ENCODE measurements at regions not wholly inside any gene's neighbourhood (a gene's known extent, or its start where the extent isn't known, plus 50 kb on each side); places are given as distances from the start of the nearest gene placed in this dataset.
"Not testable (repeated sequence)": the region's sequence is repeated elsewhere in the genome, so short reads cannot be mapped to it uniquely, and the experiment has no call there.

- no peak for FAIRE-seq
These were observed 404.8 kb downstream of the EPHA5 start for GRCh38 chr4:65265526-65265925.

GRCh38 chr4:65259296-65259695 lies 411.0 kb downstream of the EPHA5 start:
- FAIRE-seq, result no peak

DNA sequence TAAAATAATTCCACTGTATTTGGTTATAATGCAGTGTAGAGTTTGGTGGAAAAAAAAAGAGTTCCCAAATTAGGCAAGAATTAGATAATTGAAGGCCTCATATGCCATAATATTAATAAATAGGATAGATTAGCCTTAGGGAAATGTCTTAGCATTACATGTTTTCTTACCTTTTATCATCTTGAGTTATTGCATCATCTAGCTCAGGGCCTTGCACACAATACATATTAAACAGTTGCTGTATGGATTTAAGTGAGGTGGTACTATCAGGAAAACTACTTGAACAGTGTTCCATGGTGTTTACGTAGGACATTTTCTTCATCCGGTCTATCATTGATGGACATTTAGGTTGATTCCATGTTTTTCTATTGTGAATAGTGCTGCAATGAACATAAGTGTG lies 419.4 kb downstream of the EPHA5 start:
- no peak for FAIRE-seq

DNA sequence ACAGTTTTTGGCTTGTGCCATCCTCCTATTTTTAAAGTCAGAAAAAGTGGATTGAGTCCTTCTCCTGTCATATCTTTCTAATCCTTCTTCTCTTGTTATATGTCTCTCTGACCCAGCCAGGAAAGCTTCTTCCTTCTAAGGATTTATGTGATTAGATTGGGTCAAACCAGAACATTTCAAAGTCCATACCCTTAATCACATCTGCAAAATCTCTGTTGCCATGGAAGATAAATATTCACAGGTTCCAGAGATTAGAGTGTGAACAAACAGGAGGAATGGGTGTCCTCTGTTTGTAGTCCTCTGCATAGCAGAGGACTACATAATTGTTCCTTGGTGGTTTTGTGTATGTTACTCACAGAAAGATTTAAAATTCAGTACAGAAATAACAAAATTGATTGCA lies 421.2 kb downstream of the EPHA5 start:
- no peak for FAIRE-seq

- no peak for FAIRE-seq
These were observed 428.0 kb downstream of the EPHA5 start for GRCh38 chr4:65242156-65242846.

- no peak for FAIRE-seq
These were observed 428.9 kb downstream of the EPHA5 start for GRCh38 chr4:65241257-65241997.

- FAIRE-seq, result no peak
These were observed 436.2 kb downstream of the EPHA5 start for GRCh38 chr4:65234061-65234460.

- FAIRE-seq, result no peak
These were observed 442.7 kb downstream of the EPHA5 start for GRCh38 chr4:65227628-65228027.

DNA sequence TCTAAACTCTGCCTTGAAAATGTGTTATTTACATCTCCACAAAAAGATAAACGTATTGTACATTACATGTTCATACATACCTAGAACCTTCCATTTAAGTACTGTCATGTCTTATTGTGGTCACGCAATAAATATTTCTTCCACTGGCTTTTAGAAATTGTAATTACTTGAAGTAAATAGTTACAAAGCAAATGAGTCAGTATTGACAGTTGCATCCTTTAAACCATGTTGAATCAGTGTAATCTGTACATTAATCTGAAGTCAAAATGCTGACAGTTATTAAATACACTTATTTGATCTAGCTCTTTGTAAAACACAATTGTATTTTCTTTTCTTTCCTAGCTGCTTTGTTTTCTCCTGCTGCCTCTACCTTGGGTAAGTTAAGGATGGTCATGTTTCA lies 446.7 kb downstream of the EPHA5 start:
- FAIRE-seq, result no peak

DNA sequence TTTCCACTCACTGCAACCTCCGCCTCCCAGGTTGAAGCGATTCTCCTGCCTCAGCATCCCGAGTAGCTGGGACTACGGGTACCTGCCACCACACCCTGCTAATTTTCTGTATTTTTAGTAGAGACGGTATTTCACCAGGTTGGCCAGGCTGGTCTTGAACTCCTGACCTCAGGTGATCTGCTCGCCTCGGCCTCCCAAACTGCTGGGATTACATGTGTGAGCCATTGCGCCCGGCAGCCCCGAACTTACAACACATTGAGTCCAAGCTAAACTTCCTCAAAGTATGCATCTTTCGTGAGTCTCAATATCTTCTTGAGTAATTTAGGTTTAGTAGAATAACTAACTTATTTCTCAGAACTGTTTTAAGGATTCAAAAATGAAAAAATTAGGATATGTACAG lies 447.2 kb downstream of the EPHA5 start:
- not testable (repeated sequence) for FAIRE-seq

- FAIRE-seq, result no peak
These were observed 453.1 kb downstream of the EPHA5 start for GRCh38 chr4:65217179-65217578.

DNA sequence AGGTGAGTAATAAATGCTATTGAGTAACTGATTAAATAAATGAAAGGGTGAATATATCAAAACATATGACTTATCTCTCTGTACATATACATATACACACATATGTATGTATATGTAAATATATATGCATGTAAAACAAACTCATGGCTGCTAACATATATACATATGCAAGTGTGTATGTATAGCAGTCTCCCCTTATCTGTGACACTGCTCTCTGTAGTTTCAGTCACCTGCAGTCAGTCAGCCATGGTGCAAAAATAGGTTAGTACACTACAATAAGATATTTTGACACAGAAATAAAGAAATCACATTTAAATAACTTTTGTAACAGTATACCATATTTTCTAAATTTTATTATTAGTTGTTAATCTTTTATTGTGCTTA lies 467.4 kb downstream of the EPHA5 start:
- FAIRE-seq, result no peak

DNA sequence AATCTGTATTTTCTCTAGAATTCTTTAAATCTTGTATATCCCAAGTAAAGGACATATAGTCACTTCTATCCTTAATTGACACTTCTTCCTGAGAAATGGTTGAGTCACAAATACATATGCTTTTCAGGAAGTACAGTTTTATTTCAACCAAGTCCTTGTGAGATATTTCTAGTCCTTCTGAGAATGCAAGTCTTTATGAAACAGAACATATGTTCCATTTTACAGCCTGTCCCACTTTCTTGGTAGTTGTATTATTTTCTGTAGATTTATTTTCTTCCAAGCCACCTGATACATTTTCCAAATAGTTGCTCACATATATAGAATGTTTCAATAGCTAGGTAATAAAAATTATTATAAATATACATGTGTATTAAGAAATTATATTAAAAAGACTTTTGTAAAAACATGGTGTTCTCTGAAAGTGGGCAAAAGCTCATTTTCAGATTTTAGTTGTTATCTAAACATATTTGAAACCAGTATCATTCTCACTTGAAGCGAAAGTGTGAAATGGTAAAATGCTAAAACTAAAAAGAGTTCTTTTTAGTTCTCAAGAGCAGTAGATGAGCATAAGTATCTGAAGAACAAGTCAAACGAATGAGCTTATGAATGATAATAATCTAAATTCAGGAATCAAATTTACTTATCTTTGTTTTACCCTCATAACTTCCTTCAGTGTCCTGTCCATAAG lies 468.0 kb downstream of the EPHA5 start:
- no peak for FAIRE-seq

DNA sequence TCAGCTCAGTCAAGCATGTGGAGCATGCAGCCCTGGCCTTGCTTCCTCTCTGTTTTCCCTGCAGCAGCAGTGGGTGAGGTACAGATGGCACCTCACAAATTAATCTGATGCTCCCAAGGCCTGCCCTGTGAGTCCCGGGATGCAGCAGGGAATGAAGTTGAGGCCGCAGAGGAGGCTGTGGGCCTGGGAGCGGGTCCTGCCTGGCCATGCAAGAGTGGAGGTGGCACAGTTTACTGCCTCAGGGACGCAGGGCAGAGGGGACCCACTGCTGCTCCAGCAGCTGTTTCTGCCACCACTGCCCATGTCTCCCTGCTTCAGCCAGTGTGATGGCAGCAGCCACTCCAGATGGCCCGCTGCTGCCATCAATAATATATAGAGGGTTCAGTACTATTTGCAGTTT lies 474.6 kb downstream of the EPHA5 start:
- FAIRE-seq, result no peak

- FAIRE-seq, result no peak
These were observed 475.3 kb downstream of the EPHA5 start for GRCh38 chr4:65195002-65195401.

GRCh38 chr4:65193985-65194384 lies 476.3 kb downstream of the EPHA5 start:
- no peak for FAIRE-seq

- no peak for FAIRE-seq
These were observed 479.5 kb downstream of the EPHA5 start for GRCh38 chr4:65190780-65191179.

GRCh38 chr4:65175585-65175984 lies 494.7 kb downstream of the EPHA5 start:
- FAIRE-seq, result no peak

DNA sequence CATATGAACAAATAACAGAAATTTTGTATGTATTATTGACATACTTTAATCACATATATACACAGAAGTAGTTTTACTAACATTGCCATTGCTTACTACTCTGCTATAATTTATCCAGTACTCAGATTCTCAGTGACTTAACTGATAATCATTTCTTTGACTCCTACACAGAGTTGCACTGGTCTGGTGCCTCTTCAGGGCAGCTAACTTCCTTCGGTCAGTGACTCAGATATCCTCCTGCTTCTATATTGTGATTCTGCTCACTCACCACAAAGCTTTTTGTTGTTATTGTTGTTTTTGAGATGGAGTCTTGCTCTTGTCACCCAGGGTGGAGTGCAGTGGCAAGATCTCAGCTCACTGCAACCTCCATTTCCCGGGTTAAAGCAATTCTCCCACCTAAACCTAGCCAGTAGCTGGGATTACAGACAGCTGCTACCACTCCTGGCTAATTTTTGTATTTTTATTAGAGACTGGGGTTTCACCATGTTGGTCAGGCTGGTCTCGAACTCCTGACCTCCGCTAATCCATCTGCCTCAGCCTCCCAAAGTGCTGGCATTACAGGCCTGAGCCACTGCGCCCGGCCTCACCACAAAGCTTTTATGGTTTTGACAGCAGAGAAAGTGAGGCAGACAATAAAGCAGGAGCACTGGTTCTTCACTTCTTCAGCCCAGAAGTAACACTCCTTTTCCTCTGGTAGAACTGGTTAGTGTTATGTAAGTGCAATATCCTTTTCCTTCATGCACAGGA lies 499.3 kb downstream of the EPHA5 start:
- no peak for FAIRE-seq

- no peak for FAIRE-seq
These were observed 502.6 kb downstream of the EPHA5 start for GRCh38 chr4:65167719-65168118.

- FAIRE-seq, result no peak
These were observed 518.1 kb downstream of the EPHA5 start for GRCh38 chr4:65152205-65152604.

GRCh38 chr4:65139998-65140397 lies 530.3 kb downstream of the EPHA5 start:
- FAIRE-seq, result no peak

DNA sequence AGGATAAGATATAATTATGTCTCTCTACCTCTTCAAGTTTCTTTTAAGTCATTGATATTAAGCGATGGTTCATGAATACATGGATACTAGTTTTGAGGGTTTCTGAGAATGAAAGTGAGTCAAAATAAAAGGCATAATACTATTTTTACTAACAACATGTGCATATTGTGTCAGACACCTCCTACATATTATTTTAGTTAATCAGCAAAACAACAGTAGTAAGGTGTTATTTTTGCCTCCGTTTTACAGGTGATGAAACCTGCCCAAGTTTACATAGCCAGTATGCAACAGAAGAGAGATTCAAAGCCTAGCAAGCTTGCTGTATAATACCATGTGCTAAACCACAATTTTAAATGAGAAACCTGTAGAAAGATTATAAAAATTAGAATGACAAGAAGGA lies 544.1 kb downstream of the EPHA5 start:
- FAIRE-seq, result no peak
